ENCODE measurements at regions not wholly inside any gene's neighbourhood (a gene's known extent, or its start where the extent isn't known, plus 50 kb on each side); places are given as distances from the start of the nearest gene placed in this dataset.
A peak's percentile ranks its signal among the peaks of the same experiment; 100 is the strongest.

DNA sequence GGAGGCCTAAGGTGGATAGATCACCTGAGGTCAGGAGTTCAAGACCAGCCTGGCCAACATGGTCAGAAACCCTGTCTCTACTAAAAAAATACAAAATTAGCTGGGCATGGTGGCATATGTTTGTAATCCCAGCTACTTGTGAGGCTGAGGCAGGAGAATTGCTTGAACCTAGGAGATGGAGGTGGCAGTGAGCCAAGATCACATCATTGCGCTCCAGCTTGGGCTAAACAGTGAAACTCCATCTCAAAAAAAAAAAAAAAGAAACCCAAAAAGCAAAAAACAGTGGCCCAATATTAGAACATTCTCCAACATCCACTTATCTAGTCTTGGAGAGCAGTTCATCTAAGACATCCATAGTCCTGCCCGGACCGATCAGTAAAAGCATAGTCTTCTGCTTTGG is 260.4 kb downstream of the MREG start:
- Mint-ChIP-seq H3K9me3 (peaks cover 0 to 3% (median 0%) of the 10 kb centered on the region in 11 donors), H3K27ac (no peak overlapping the region), H3K4me3 (no peak overlapping the region), H3K4me1 (peaks cover 10 to 35% (median 31%) of the 10 kb centered on the region in 7 donors), H3K36me3 (no peaks in the 10 kb centered on the region), H3K27me3 (peaks cover 0 to 33% (median 13%) of the 10 kb centered on the region in 5 donors)
- H3K4me3 ChIP-seq (ENCODE audit: low read length) = no peak overlapping the region
- DNase-seq (no peak), ATAC-seq (no peak)
- H3K27ac ChIP-seq (ENCODE audit: low read depth, low read length) = no peak overlapping the region
- H3K27me3 ChIP-seq (ENCODE audit: control insufficient read depth in 2 of 2, insufficient read depth in 2 of 2, low read length in 2 of 2) = no peaks in the 10 kb centered on the region
- POLR2A ChIA-PET = no interaction called here
- no peaks in the 10 kb centered on the region for H3K36me3 ChIP-seq (ENCODE audit: control insufficient read depth in 2 of 3, insufficient read depth in 3 of 3, low read length in 3 of 3)
- CTCF ChIA-PET = interaction anchor here (0.6 kb wide), 1 partner anchor 460 kb away, joined by 4 read pairs; no protein-coding TSS in a partner anchor
- no peaks in the 10 kb centered on the region for H3K9me3 ChIP-seq (ENCODE audit: control insufficient read depth in 2 of 3, low read length in 3 of 3)
- intact Hi-C loops (cut with micrococcal nuclease) = loop anchor here in 1 of 2 donors (5.0 kb wide), 1 partner anchor 71 kb away; no protein-coding TSS in a partner anchor
- peaks cover 0 to 14% of the 10 kb centered on the region in 2 donors for H3K4me1 ChIP-seq (ENCODE audit: control insufficient read depth in 2 of 2, insufficient read depth in 2 of 2, low read length in 2 of 2)

- intact Hi-C loops (cut with micrococcal nuclease) = loop anchor here in 1 of 2 donors (5.0 kb wide), 1 partner anchor 70 kb away; no protein-coding TSS in a partner anchor
- CTCF ChIA-PET = no interaction called here
- peaks cover 0 to 14% of the 10 kb centered on the region in 2 donors for H3K4me1 ChIP-seq (ENCODE audit: control insufficient read depth in 2 of 2, insufficient read depth in 2 of 2, low read length in 2 of 2)
Measured at GRCh38 chr2:215752436-215752835, 260.9 kb downstream of the MREG start.

DNA sequence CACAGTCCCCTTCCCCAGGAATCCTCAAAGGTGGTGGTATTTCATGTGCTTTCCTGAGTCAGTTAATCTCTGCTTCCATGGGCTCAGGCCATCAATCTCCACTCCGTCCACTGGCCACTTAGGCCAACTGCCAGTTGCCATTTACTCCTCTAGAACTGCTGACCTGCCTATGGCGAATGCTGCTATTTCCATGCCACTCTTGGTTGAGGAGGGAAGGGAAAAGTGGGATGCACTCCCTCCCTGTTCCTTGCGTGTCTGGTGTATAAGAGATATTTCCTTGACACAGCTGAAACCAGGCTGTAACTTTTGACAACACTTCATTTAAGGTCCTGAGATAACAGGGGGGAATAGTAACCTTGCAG is 261.5 kb downstream of the MREG start:
- no peak for ATAC-seq
- no peaks in the 10 kb centered on the region for H3K9me3 ChIP-seq (ENCODE audit: control insufficient read depth in 2 of 3, low read length in 3 of 3)
- ChIA-PET CTCF (no interaction called here), POLR2A (no interaction called here)
- H3K4me3 Mint-ChIP-seq = no peak overlapping the region
- no peaks in the 10 kb centered on the region for H3K27me3 ChIP-seq (ENCODE audit: control insufficient read depth in 2 of 2, insufficient read depth in 2 of 2, low read length in 2 of 2)
- no peak overlapping the region for H3K4me3 ChIP-seq (ENCODE audit: low read length)
- no peaks in the 10 kb centered on the region for H3K36me3 ChIP-seq (ENCODE audit: control insufficient read depth in 2 of 3, insufficient read depth in 3 of 3, low read length in 3 of 3)
- H3K4me1 Mint-ChIP-seq = peaks cover 10 to 35% (median 31%) of the 10 kb centered on the region in 7 donors
- peaks cover 0 to 33% (median 13%) of the 10 kb centered on the region in 5 donors for H3K27me3 Mint-ChIP-seq
- H3K27ac ChIP-seq (ENCODE audit: low read depth, low read length) = no peak overlapping the region
- H3K9me3 Mint-ChIP-seq = peaks cover 0 to 3% (median 0%) of the 10 kb centered on the region in 11 donors
- peaks cover 0 to 14% of the 10 kb centered on the region in 2 donors for H3K4me1 ChIP-seq (ENCODE audit: control insufficient read depth in 2 of 2, insufficient read depth in 2 of 2, low read length in 2 of 2)
- peak overlapping the region in 1 of 9 donors; percentile 2 for H3K27ac Mint-ChIP-seq
- intact Hi-C loops (cut with micrococcal nuclease) = loop anchor here in 1 of 2 donors (5.0 kb wide), 1 partner anchor 70 kb away; no protein-coding TSS in a partner anchor
- DNase-seq = no peak
- no peaks in the 10 kb centered on the region for H3K36me3 Mint-ChIP-seq

More at GRCh38 chr2:215752436-215752835, 260.9 kb downstream of the MREG start:
- Mint-ChIP-seq H3K4me1 (peaks cover 10 to 35% (median 31%) of the 10 kb centered on the region in 7 donors), H3K36me3 (no peaks in the 10 kb centered on the region), H3K4me3 (no peak overlapping the region), H3K27ac (no peak overlapping the region), H3K27me3 (peaks cover 0 to 33% (median 13%) of the 10 kb centered on the region in 5 donors), H3K9me3 (peaks cover 0 to 3% (median 0%) of the 10 kb centered on the region in 11 donors)
- Histone ChIP-seq H3K27me3 (ENCODE audit: control insufficient read depth in 2 of 2, insufficient read depth in 2 of 2, low read length in 2 of 2) (no peaks in the 10 kb centered on the region), H3K4me3 (ENCODE audit: low read length) (no peak overlapping the region), H3K36me3 (ENCODE audit: control insufficient read depth in 2 of 3, insufficient read depth in 3 of 3, low read length in 3 of 3) (no peaks in the 10 kb centered on the region), H3K9me3 (ENCODE audit: control insufficient read depth in 2 of 3, low read length in 3 of 3) (no peaks in the 10 kb centered on the region), H3K27ac (ENCODE audit: low read depth, low read length) (no peak overlapping the region)
- ATAC-seq = no peak
- POLR2A ChIA-PET = no interaction called here
- no peak for DNase-seq

- H3K4me3 Mint-ChIP-seq = peak overlapping the region in 6 of 10 donors; percentile 8 to 68 (median 58)
- H3K9me3 ChIP-seq (ENCODE audit: control insufficient read depth in 2 of 3, low read length in 3 of 3) = no peaks in the 10 kb centered on the region
Measured at GRCh38 chr2:215751200-215751910, 262.0 kb downstream of the MREG start.

GRCh38 chr2:215750763-215751162 is 262.6 kb downstream of the MREG start:
- ATAC-seq (peak; percentile 51), DNase-seq (peak in 7 of 9 donors; percentile 20 to 65 (median 53))
- Histone ChIP-seq H3K27me3 (ENCODE audit: control insufficient read depth in 2 of 2, insufficient read depth in 2 of 2, low read length in 2 of 2) (no peaks in the 10 kb centered on the region), H3K27ac (ENCODE audit: low read depth, low read length) (no peak overlapping the region), H3K4me1 (ENCODE audit: control insufficient read depth in 2 of 2, insufficient read depth in 2 of 2, low read length in 2 of 2) (peaks cover 0 to 14% of the 10 kb centered on the region in 2 donors), H3K9me3 (ENCODE audit: control insufficient read depth in 2 of 3, low read length in 3 of 3) (no peaks in the 10 kb centered on the region), H3K4me3 (ENCODE audit: low read length) (no peak overlapping the region), H3K36me3 (ENCODE audit: control insufficient read depth in 2 of 3, insufficient read depth in 3 of 3, low read length in 3 of 3) (no peaks in the 10 kb centered on the region)
- peak overlapping the region in 7 of 10 donors; percentile 8 to 68 (median 58) for H3K4me3 Mint-ChIP-seq
- H3K27ac Mint-ChIP-seq = peak overlapping the region in 3 of 9 donors; percentile 4 to 65 (median 21)
- POLR2A ChIA-PET = interaction anchor here (0.9 kb wide), 1 partner anchor 9 kb away, joined by 4 read pairs; no protein-coding TSS in a partner anchor
- peaks cover 0 to 33% (median 13%) of the 10 kb centered on the region in 5 donors for H3K27me3 Mint-ChIP-seq
- H3K4me1 Mint-ChIP-seq = peaks cover 13 to 35% (median 32%) of the 10 kb centered on the region in 7 donors
- no peaks in the 10 kb centered on the region for H3K36me3 Mint-ChIP-seq
- peaks cover 0 to 3% (median 0%) of the 10 kb centered on the region in 11 donors for H3K9me3 Mint-ChIP-seq
- CTCF ChIA-PET = no interaction called here
- intact Hi-C loops (cut with micrococcal nuclease) = loop anchor here in 1 of 2 donors (5.0 kb wide), 1 partner anchor 68 kb away; no protein-coding TSS in a partner anchor

More at GRCh38 chr2:215751200-215751910, 262.0 kb downstream of the MREG start:
- intact Hi-C loops (cut with micrococcal nuclease) = loop anchor here in 1 of 2 donors (5.0 kb wide), 1 partner anchor 69 kb away; no protein-coding TSS in a partner anchor
- Mint-ChIP-seq H3K36me3 (no peaks in the 10 kb centered on the region), H3K4me1 (peaks cover 13 to 35% (median 32%) of the 10 kb centered on the region in 7 donors), H3K9me3 (peaks cover 0 to 3% (median 0%) of the 10 kb centered on the region in 11 donors), H3K27ac (peak overlapping the region in 1 of 9 donors; percentile 65), H3K27me3 (peaks cover 0 to 33% (median 13%) of the 10 kb centered on the region in 5 donors)
- Histone ChIP-seq H3K27me3 (ENCODE audit: control insufficient read depth in 2 of 2, insufficient read depth in 2 of 2, low read length in 2 of 2) (no peaks in the 10 kb centered on the region), H3K4me1 (ENCODE audit: control insufficient read depth in 2 of 2, insufficient read depth in 2 of 2, low read length in 2 of 2) (peaks cover 0 to 14% of the 10 kb centered on the region in 2 donors), H3K27ac (ENCODE audit: low read depth, low read length) (no peak overlapping the region), H3K36me3 (ENCODE audit: control insufficient read depth in 2 of 3, insufficient read depth in 3 of 3, low read length in 3 of 3) (no peaks in the 10 kb centered on the region), H3K4me3 (ENCODE audit: low read length) (no peak overlapping the region)
- ATAC-seq = no peak
- ChIA-PET CTCF (no interaction called here), POLR2A (interaction anchor here (0.9 kb wide), 1 partner anchor 9 kb away, joined by 4 read pairs; no protein-coding TSS in a partner anchor)
- DNase-seq = no peak

- H3K4me3 Mint-ChIP-seq = peak overlapping the region in 2 of 10 donors; percentile 8 to 31
- peaks cover 13 to 35% (median 32%) of the 10 kb centered on the region in 7 donors for H3K4me1 Mint-ChIP-seq
- peak; percentile 66 for ATAC-seq
- DNase-seq = no peak
- H3K27ac Mint-ChIP-seq = no peak overlapping the region
- H3K27me3 ChIP-seq (ENCODE audit: control insufficient read depth in 2 of 2, insufficient read depth in 2 of 2, low read length in 2 of 2) = no peaks in the 10 kb centered on the region
- no peaks in the 10 kb centered on the region for H3K36me3 Mint-ChIP-seq
- H3K36me3 ChIP-seq (ENCODE audit: control insufficient read depth in 2 of 3, insufficient read depth in 3 of 3, low read length in 3 of 3) = no peaks in the 10 kb centered on the region
- no peak overlapping the region for H3K27ac ChIP-seq (ENCODE audit: low read depth, low read length)
- peaks cover 0 to 14% of the 10 kb centered on the region in 2 donors for H3K4me1 ChIP-seq (ENCODE audit: control insufficient read depth in 2 of 2, insufficient read depth in 2 of 2, low read length in 2 of 2)
- H3K9me3 Mint-ChIP-seq = peaks cover 0 to 3% (median 0%) of the 10 kb centered on the region in 11 donors
- intact Hi-C loops (cut with micrococcal nuclease) = no loop called here
- H3K27me3 Mint-ChIP-seq = peaks cover 0 to 23% (median 10%) of the 10 kb centered on the region in 5 donors
- POLR2A ChIA-PET = interaction anchor here (0.6 kb wide), 1 partner anchor 18 kb away, joined by 4 read pairs; no protein-coding TSS in a partner anchor
- no peak overlapping the region for H3K4me3 ChIP-seq (ENCODE audit: low read length)
- H3K9me3 ChIP-seq (ENCODE audit: control insufficient read depth in 2 of 3, low read length in 3 of 3) = no peaks in the 10 kb centered on the region
- CTCF ChIA-PET = no interaction called here
Measured at GRCh38 chr2:215749092-215749957, 264.0 kb downstream of the MREG start.

Data from naive thymus-derived CD4-positive, alpha-beta T cell (primary cell).